GM18868 (cell line): ENCODE measurements at regions not wholly inside any gene's neighbourhood (a gene's known extent, or its start where the extent isn't known, plus 50 kb on each side); places are given as distances from the start of the nearest gene placed in this dataset.
"Not testable (repeated sequence)": the region's sequence is repeated elsewhere in the genome, so short reads cannot be mapped to it uniquely, and the experiment has no call there.

ENCODE experiments used
- ATAC-seq: cut with Tn5 transposase; IDR thresholded peaks from one replicate; pipeline ENCODE4 v1.9.1; 2021; ENCODE audit warnings: mild to moderate bottlenecking, moderate library complexity; ENCODE audit not compliant: unreplicated experiment

- ATAC-seq: no peak
Observed at GRCh38 chr6:81565071-81565470, 187.4 kb downstream of the TENT5A start.

DNA sequence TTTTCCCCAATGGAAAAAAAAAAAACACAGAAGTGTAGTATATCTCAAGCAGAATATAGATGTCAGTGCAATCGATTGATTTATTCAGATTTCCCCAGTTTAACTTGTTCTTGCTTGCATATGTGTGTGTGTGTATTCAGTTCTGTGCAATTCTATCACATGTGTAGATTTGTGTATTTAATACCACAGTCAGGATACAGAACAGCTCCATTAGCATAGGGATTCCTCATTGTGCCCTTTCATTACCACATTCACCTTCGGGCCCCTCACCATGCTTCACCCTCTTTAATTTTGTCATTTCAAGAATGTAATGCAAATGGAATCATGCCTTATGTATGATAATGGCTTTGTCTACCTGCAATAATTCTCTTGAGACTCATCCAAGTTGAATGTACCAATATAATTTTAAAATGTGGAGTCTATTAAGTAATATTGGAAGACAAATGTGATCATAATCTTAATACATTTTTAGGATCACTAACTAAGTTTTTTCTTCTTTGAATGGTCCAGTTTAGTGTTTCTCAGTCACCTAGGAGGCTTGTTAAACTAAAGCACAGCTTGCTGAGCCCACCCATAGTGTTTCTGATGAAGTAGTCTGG is 187.9 kb downstream of the TENT5A start:
- ATAC-seq: no peak

GRCh38 chr6:81562169-81562568 is 190.3 kb downstream of the TENT5A start:
- ATAC-seq: peak; percentile 62

- no peak for ATAC-seq
Observed at GRCh38 chr6:81561731-81562130, 190.8 kb downstream of the TENT5A start.

- ATAC-seq: no peak
Observed at GRCh38 chr6:81561071-81561564, 191.4 kb downstream of the TENT5A start.

DNA sequence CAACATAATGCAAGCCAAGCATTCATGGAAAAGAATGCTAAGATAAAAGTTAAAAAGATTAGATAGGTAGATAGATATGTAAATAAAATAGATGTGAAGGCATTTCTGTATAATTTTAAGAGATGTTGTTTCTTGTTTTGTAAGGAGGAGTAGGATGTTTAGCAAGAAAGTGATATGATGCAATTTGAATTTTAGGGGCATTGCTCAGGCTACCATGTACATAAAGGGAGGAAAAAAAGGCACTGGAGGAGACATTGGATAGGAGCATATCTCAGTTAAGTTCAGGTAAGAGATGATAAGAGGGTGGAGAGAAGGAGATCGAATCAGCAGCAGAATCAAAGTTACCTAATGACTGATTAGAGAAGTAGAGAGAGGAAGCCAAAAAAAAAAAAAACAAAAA is 194.7 kb downstream of the TENT5A start:
- ATAC-seq: no peak

GRCh38 chr6:81556551-81556950 is 195.9 kb downstream of the TENT5A start:
- no peak for ATAC-seq

GRCh38 chr6:81553216-81553615 is 199.3 kb downstream of the TENT5A start:
- ATAC-seq: no peak

- ATAC-seq: no peak
Observed at GRCh38 chr6:81552644-81553043, 199.8 kb downstream of the TENT5A start.

DNA sequence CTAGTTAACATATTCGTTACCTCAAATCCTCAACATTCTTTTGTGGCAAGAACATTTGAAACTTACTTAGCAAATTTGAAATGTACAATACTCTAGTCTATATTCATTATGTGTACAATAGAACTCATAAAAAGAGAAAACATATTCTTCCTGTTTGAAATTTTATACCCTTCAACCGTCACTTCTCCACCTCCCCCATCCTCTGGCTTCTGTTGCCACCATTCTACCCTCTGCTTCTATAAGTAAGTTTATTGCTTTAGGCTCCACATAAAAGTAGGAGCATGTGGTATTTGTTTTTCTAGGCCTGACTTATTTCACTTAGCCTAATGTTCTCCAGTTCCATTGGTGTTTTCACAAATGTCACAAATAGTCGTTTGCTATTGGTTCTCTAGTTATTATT is 205.3 kb downstream of the TENT5A start:
- no peak for ATAC-seq

DNA sequence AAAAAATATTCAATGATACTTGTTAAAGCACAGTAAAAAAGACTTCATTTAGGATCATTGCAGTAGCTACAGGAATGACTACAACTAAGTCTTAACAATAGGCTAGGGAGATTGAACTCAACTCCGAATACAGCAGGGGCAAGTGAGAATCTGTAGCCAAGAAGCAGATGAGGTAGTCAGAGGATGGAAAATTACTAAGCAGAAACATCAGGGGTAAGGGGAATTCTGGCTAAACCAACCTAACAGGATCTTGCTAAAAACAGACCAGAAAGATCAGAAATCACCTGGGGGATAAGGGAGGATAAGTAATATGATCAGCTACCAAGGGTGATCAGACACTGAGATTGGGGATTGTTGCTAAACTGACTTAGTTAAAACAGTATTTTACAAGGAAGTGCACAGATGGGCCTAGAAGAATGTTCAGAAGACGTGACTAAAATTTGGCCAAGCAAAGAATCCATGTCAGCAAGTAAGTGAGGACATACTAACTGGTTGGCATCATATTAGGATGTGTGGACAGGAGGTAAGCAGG is 217.5 kb downstream of the TENT5A start:
- ATAC-seq: peak; percentile 64

DNA sequence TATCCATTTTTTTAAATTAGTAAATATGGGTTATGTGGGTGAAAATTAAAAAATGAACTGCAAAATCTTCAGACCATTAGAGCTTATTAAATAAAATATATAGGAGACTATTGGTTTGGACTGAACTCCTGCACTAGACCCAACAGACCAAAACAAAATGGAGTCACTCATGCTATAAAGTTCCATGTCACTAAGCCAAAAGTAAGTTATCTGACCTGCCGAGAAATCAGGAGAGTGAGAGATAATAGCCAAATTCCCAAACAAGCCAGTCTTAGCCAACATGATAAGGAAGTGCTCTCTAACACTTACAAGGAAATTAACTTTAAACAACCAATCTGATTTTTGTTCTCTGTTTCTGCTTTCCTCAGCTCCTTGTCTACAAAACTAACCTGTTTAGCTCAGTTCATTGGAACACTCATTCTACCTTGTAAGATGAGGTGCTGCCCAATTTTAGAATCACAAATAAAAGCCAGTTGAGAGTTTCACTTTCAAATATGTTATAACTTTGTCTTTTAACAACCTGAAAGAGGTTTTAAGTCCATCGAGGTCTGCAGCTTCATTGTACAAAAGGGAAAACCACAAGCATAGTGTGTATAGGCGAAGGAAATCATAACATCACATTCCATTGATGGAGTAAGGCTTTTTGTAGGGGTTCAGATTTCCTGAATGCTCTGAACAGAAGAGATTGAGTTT is 220.5 kb downstream of the TENT5A start:
- ATAC-seq: no peak

GRCh38 chr6:81517455-81517854 is 235.0 kb downstream of the TENT5A start:
- no peak for ATAC-seq

DNA sequence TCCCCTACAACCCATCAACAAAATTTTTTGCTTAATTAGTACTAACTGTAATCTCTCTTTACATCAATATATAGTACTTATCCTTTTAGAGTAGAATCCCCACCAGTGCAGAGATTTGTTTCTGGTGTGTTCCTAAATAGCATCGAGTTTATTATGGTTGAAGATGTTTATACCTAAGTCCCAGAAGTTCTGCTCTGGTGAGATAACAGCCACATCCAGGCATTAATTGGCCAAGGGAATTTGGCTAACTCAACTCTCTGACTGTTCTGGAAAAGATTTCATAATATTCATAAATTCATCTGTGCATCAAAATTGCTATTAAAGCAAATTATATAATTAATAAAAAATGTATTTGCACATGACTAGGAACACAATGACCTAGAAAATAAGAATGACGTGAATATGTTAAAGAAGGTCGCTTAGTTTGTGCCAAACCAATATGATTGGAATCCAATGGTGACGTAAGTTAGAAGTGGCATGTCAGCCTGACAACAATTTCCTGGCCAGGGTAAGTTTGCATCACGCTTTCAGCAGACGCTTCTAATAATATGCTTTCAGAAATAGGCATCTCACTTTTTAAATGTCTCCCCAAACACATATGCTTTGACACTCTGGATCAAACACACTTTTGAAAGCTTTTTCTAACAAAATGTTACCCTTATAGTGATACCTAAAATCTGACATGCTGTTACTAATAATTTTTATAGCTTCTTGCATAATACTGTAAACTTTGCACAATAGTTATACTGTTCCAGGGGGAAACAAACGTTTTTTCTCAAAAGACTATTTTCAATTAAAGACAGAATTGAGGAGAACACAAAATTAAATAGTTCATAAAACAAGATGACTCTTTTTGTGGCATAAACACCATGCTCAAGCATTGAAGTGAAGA is 236.7 kb downstream of the TENT5A start:
- no peak for ATAC-seq

DNA sequence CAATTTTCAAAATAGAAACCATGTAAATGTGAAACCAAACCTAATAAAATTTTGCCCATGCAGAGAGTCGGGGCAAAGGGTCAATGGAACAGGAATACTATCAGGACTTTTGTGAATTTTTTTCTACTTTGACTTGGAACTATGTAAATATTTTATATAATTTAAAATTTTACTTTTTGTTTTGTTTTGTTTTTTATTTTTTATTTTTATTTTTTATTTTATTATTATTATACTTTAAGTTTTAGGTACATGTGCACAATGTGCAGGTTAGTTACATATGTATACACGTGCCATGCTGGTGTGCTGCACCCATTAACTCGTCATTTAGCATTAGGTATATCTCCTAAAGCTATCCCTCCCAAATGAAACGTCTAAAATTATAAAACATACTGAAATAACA is 238.3 kb downstream of the TENT5A start:
- not testable (repeated sequence) for ATAC-seq

DNA sequence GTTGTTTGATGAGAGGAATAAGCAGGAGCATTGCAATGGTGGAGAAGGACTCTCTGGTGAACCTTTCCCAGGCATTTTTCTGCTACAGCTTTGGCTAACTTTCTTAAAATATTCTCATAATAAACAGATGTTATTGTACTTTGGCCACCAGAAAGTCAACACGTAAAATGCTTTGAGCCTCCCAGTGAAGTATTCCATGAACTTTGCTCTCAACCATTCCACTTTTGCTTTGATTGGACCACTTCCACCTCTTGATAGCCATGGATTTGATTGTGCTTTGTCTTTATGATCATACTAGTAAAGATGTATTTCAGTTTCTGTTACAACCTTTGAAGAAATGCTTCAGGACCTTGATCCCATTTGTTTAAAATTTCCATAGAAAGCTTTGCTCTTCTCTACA is 241.1 kb downstream of the TENT5A start:
- no peak for ATAC-seq

DNA sequence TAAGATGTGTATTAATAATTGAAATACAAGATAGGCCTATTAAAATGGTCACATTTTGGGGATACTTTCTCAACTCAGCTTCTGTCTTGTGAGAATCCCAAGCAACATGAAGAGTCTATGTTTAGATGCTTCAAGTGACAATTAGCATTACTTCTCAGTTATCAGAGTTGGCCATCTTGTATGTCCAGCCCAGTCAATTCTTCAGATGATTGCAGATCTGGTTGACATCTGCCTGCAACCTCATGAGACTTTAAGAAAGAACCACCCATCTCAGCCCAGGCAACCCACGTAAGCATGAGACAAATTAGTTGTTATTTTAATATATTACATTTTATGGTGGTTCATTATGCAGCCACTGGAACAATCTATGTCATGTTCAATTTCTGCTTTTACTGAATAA is 256.5 kb downstream of the TENT5A start:
- ATAC-seq: no peak

DNA sequence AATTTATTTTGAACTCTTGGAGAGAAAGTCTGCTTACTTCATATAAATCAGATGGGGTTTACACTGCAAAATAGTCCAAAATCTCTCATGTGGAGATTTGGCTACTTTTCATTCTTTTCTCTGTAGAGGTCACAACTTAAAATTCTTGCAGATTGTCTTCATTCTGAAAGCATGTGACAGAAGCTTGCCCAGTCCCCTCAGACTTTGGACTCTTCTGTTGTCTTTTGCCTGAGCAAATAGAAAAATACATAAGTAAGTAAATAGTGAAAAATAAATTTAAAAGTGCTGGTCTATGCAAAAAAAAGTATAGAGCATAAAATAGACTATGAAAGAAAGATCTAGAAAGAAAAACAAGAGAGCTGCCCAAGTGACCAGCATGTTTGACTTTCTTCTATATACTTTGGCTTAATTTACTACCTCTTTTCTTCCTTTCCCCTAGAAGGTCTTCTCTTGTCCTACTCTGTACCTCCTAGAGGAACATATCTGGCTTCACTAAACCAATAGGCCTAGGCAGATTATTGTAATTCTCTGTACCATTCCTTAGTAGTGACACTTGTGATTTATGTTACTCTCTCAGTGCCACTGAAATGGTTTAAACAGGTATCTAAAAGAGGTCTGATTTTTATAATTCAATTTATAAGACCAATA is 260.9 kb downstream of the TENT5A start:
- ATAC-seq: no peak

DNA sequence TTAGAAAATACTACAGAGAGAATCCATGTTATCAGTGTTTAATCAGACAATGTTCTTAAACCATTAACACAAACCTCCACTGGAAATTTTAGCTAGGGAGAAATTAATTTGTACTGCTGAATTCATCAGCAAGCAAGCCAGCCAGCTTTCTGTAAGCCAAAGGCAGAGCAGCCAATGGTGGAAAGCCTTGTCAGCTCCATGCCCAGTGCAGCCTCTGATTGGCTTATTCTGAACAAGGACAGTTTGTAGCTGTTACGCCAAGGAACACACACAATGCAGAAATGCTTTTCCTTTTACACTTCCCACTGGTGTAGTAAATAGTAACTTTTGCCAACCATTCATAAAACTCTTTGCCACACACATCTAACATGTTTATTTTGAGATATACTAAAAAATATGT is 265.0 kb downstream of the TENT5A start:
- no peak for ATAC-seq

GRCh38 chr6:81486234-81486633 is 266.2 kb downstream of the TENT5A start:
- ATAC-seq: no peak

DNA sequence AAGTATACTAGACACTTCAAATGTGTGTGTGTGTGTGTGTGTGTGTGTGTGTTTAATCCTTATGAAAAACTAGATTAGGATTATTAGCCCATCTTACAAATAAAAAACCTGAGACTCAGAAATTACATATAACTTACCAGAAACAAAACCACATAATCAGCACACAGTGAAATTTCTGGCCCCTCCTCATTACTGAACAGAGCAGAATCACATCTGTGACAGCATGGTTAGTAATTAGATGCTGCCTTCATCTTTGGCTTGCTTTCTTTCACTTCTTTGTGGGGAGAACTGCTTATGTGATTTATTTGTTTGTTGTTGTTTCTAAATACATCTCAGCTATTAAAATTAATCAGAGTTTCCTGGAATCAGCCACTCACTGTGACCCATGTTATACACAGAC is 267.1 kb downstream of the TENT5A start:
- ATAC-seq: no peak
